Gastroesophageal sphincter (tissue), 4 donors: ENCODE measurements at regions not wholly inside any gene's neighbourhood (a gene's known extent, or its start where the extent isn't known, plus 50 kb on each side); places are given as distances from the start of the nearest gene placed in this dataset.

ENCODE experiments used
- ATAC-seq: fragments of 150-250 bp; one replicate; pipeline ENCODE4 v1.9.1; 2016; ENCODE audit warnings: mild to moderate bottlenecking, moderate library complexity
- H3K27ac ChIP-seq, 4 donors: fragments of 200-600 bp; sonication (generic) in 3 of 4; 1 replicate in 3 of 4; 2 replicates in 1 of 4; pipeline ENCODE4 v1.5.1; 2016 to 2019
- H3K27me3 ChIP-seq: fragments of 200-600 bp; sonication (generic); one replicate; pipeline ENCODE4 v1.5.1; 2019
- H3K36me3 ChIP-seq, 2 donors: fragments of 200-600 bp; sonication (generic); one replicate each; pipeline ENCODE4 v1.5.1; 2019; ENCODE audit warnings: control low read depth in 1 of 2
- H3K4me1 ChIP-seq, 3 donors: fragments of 200-600 bp; sonication (generic); 1 replicate in 2 of 3; 2 replicates in 1 of 3; pipeline ENCODE4 v1.5.1; 2016 to 2019; ENCODE audit warnings: control low read depth in 2 of 3
- H3K4me3 ChIP-seq, 2 donors: fragments of 200-600 bp; sonication (generic); one replicate each; pipeline ENCODE4 v1.5.1; 2019; ENCODE audit warnings: mild to moderate bottlenecking in 1 of 2, moderate library complexity in 1 of 2
- H3K9me3 ChIP-seq, 3 donors: fragments of 200-600 bp; sonication (generic); one replicate each; pipeline ENCODE4 v1.5.1; 2017 to 2019; ENCODE audit warnings: control low read depth in 2 of 3
- CTCF ChIP-seq, 4 experiments: fragments of 200-600 bp in 2 of 4; fragments of 450-650 bp in 2 of 4; sonication (generic) in 1 of 4; IDR thresholded peaks; one replicate each; pipeline ENCODE4 v1.5.1; 2017 to 2019; ENCODE audit warnings: antibody characterized with exemption in 4 of 4, mild to moderate bottlenecking in 2 of 4, moderate library complexity in 2 of 4
- EP300 ChIP-seq: sonication (generic); formaldehyde crosslinking; IDR thresholded peaks from one replicate; pipeline ENCODE4 v1.6.1; 2017; ENCODE audit warnings: antibody characterized with exemption, mild to moderate bottlenecking
- POLR2A ChIP-seq, 2 donors: fragments of 450-650 bp; IDR thresholded peaks; one replicate each; pipeline ENCODE4 v1.6.1; 2017; ENCODE audit warnings: antibody characterized with exemption in 2 of 2, mild to moderate bottlenecking in 2 of 2, moderate library complexity in 1 of 2
- POLR2AphosphoS5 ChIP-seq: sonication (generic); formaldehyde crosslinking; IDR thresholded peaks from one replicate; pipeline ENCODE4 v1.6.1; 2017; ENCODE audit warnings: antibody characterized with exemption
- WGBS, 2 donors: methylation state at CpG; one replicate each; pipeline ENCODE4 v1.1.5; 2018; ENCODE audit warnings: low coverage in 1 of 2; 5-methylcytosine and 5-hydroxymethylcytosine counted together

DNA sequence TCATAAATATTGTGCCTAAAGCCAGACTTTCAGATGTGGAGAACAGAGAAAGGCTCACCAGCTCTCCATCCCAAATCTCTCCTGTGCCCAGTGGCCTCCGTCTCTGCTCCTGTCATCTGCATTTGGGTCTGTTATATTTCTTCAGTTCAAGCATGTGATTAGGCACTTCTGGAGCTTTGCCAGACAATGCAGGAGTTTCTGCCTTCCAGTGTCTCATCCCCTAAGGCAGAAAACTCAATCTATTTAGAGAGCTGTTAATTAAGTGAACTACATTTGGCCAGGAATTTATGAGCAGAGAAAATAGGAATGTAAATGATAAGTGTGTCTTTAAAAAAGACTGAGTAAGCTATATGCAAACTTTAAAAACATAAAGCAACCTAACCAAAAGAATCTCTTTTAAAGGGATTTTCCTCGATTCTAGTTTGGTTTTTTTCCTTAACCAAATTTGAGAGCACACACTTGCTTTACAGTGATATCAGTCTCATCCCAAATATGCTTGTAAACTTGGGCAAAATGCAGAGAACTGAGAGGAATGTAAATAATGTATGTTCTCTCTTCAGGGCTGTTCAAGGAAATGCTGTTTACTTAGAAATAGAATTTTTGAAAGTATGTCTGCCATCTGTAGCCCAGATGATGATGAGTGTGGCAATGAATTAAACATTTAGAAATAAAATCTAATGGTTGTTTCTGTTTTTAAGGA, 113.9 kb downstream of the ELOVL4 start:
- no peak for ATAC-seq
- TF ChIP-seq EP300 (no peak), CTCF (IDR thresholded peaks at IDR 0.05) (no peak), POLR2A (IDR thresholded peaks at IDR 0.05) (no peak), POLR2AphosphoS5 (no peak)
- H3K27ac ChIP-seq: no peak overlapping the region
- 13% methylated on average over 2 of the region's 2 CpGs for WGBS, 2 donors
- no peak overlapping the region for H3K4me3 ChIP-seq
- H3K36me3 ChIP-seq: no peaks in the 10 kb centered on the region
- H3K27me3 ChIP-seq: no peaks in the 10 kb centered on the region
- H3K4me1 ChIP-seq: no peaks in the 10 kb centered on the region
- no peaks in the 10 kb centered on the region for H3K9me3 ChIP-seq

DNA sequence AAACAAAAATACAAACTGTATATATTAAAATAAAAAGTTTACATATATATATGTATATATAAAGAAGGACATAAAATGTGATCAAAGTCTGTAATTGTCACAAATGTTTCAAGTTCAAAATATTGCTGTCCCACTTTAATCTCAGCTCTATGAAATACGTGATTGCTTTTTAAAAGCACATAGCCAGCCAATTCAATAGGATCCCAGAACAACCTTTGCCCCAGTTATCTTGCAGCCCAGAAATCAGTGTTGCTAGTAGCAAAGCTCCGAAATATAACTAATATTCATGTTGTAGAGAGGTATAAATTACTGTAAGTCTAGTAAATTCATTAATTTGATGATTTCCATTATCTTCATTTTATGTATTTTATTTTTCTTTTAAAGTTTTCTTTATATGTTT, 114.6 kb downstream of the ELOVL4 start:
- WGBS, 2 donors: 79 to 81% methylated on average over 2 of the region's 2 CpGs

DNA sequence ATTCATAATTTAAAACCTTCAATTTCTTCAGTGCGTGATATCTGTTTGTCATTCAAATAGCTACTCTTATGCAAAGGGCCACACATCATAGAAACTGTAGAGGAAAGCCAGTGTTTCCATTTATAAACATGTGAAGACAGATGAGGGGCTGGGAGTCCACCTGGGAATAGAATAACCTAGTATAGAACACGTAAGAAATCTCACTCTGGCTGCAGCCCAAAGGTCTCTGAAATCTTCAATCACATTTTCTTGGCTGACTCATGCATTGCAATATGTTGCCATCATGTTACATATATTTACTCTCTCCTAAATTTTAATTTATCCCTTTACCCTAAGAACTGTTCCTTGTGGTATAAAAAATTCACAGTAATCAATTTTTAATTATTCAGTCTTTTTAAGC, 123.2 kb downstream of the ELOVL4 start:
- Histone ChIP-seq H3K9me3 (peaks cover 0 to 17% (median 0%) of the 10 kb centered on the region in 3 donors), H3K27ac (no peak overlapping the region), H3K27me3 (no peaks in the 10 kb centered on the region), H3K36me3 (no peaks in the 10 kb centered on the region), H3K4me3 (no peak overlapping the region), H3K4me1 (no peaks in the 10 kb centered on the region)
- WGBS, 2 donors: 57 to 62% methylated on average over 2 of the region's 2 CpGs
- no peak for ATAC-seq
- TF ChIP-seq EP300 (no peak), CTCF (IDR thresholded peaks at IDR 0.05) (no peak), POLR2AphosphoS5 (no peak), POLR2A (IDR thresholded peaks at IDR 0.05) (no peak)

More for the DNA sequence above, 114.6 kb downstream of the ELOVL4 start:
- H3K27ac ChIP-seq: no peak overlapping the region
- no peaks in the 10 kb centered on the region for H3K36me3 ChIP-seq
- H3K27me3 ChIP-seq: no peaks in the 10 kb centered on the region
- no peaks in the 10 kb centered on the region for H3K4me1 ChIP-seq
- no peak for ATAC-seq
- no peak overlapping the region for H3K4me3 ChIP-seq
- H3K9me3 ChIP-seq: no peaks in the 10 kb centered on the region
- TF ChIP-seq CTCF (IDR thresholded peaks at IDR 0.05) (no peak), EP300 (no peak), POLR2AphosphoS5 (no peak), POLR2A (IDR thresholded peaks at IDR 0.05) (no peak)

DNA sequence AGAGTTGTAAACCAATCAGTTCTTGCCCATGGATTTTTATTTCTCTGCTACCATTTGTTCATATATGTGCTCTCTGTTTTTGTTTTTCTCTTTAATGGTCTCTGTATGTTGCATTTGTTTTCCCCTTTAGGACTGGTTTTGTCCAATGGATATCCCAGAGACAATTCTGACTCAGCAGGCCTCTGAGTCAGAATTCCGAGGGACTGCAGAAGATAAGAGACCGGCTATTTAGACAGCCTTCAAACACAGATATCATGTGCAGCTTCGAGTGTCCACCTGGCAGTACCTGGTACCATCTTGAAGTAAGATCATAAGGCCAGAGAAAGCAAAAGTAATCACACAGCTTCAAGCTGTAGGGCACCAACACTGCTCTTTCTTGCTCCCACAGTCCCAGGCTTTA, 125.5 kb downstream of the ELOVL4 start:
- H3K4me1 ChIP-seq: no peaks in the 10 kb centered on the region
- no peaks in the 10 kb centered on the region for H3K27me3 ChIP-seq
- no peaks in the 10 kb centered on the region for H3K36me3 ChIP-seq
- no peak for TF ChIP-seq CTCF (IDR thresholded peaks at IDR 0.05)
- no peak for TF ChIP-seq POLR2A (IDR thresholded peaks at IDR 0.05)
- TF ChIP-seq POLR2AphosphoS5: no peak
- TF ChIP-seq EP300: no peak
- no peak overlapping the region for H3K4me3 ChIP-seq
- H3K27ac ChIP-seq: no peak overlapping the region
- 50% methylated on average over 1 of the region's 3 CpGs; no CpG with 5 or more reads in 1 of the 2 donors for WGBS, 2 donors
- H3K9me3 ChIP-seq: peaks cover 0 to 12% (median 0%) of the 10 kb centered on the region in 3 donors
- ATAC-seq: no peak

DNA sequence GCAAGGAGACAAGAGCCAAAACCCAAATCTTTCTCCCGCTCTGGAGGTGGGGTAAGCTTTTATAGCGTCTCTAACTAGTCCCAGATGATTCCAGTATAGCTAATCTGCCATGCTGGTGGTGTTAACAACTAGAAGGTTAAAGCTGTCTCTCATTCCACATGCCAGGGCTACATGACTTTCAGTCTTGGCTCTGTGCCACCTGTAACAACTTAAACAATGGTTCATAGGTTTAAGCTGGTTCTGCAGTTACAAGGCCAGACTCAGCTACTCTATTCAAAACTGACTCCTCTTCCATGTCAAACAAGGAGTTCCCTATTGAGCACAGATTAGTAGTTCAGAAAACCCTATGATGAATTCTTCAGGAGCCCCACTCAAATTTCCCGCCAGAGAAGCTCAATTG, 128.9 kb downstream of the ELOVL4 start:
- Histone ChIP-seq H3K36me3 (no peaks in the 10 kb centered on the region), H3K27me3 (no peaks in the 10 kb centered on the region), H3K9me3 (no peaks in the 10 kb centered on the region), H3K27ac (no peak overlapping the region), H3K4me1 (peaks cover 0 to 4% (median 2%) of the 10 kb centered on the region in 3 donors), H3K4me3 (no peak overlapping the region)
- TF ChIP-seq CTCF (IDR thresholded peaks at IDR 0.05): no peak
- no peak for TF ChIP-seq EP300
- TF ChIP-seq POLR2AphosphoS5: no peak
- no peak for TF ChIP-seq POLR2A (IDR thresholded peaks at IDR 0.05)
- no peak for ATAC-seq
- WGBS, 2 donors: 90 to 95% methylated on average over 3 of the region's 3 CpGs
